HepG2 (cell line): ENCODE measurements at regions not wholly inside any gene's neighbourhood (a gene's known extent, or its start where the extent isn't known, plus 50 kb on each side); places are given as distances from the start of the nearest gene placed in this dataset.
"Not testable (repeated sequence)": the region's sequence is repeated elsewhere in the genome, so short reads cannot be mapped to it uniquely, and the experiment has no call there.

Experiments
- ATAC-seq: fragments of 200-7000 bp; cut with Tn5 transposase; 3 replicates; pipeline ENCODE4 v1.9.1; 2020; ENCODE audit warnings: mild to moderate bottlenecking, moderate library complexity
- BruUV-seq: library from RNA; stranded (reverse); fragments of 400-500 nt; replicated peaks from 2 replicates; lab custom pipeline; 2021; lab: Mats Ljungman, UMichigan
- CTCF ChIA-PET: fragments of 300-600 bp; formaldehyde crosslinking; extraction: SDS; loops from one replicate; lab custom pipeline; 2021; ENCODE audit warnings: low total read pairs, inconsistent platforms, low intra/inter-chr PET ratio; lab: Yijun Ruan, JAX
- POLR2A ChIA-PET: fragments of 350-600 bp; sonication (Branson Sonifier 250); formaldehyde crosslinking; loops from one replicate; lab custom pipeline; 2020; ENCODE audit warnings: antibody characterized with exemption, inconsistent platforms; lab: Yijun Ruan, JAX
- DNase-seq: peaks from one replicate; pipeline ENCODE4 v3.0.0-alpha.2; 2015; ENCODE audit warnings: low spot score
- FAIRE-seq: peaks from 3 replicates; lab custom pipeline; 2011; peaks lifted over from hg19 to GRCh38; lab: Jason Lieb, UNC
- H2AFZ ChIP-seq: one replicate; pipeline ENCODE4 v1.6.1; 2011; ENCODE audit warnings: low read length, inconsistent platforms
- H3K27ac ChIP-seq: fragments of 300-600 bp; 3 replicates; pipeline ENCODE4 v1.8.0; 2011; ENCODE audit warnings: mixed run types, mild to moderate bottlenecking, mixed read lengths, low read length, inconsistent platforms; ENCODE audit not compliant: insufficient read depth; ENCODE audit errors: extremely low read length
- H3K27me3 ChIP-seq, 2 experiments: fragments of 200-600 bp in 1 of 2; 2 replicates in 1 of 2; 3 replicates in 1 of 2; pipeline versions ENCODE4 v1.6.0 to v1.8.0; 2011; ENCODE audit warnings: low read length in 2 of 2, mild to moderate bottlenecking in 2 of 2, moderate library complexity in 2 of 2, inconsistent platforms in 1 of 2; ENCODE audit not compliant: insufficient read depth in 2 of 2, control insufficient read depth in 1 of 2
- H3K36me3 ChIP-seq, 2 experiments: fragments of 200-600 bp in 1 of 2; replicated peaks in 1 of 2; 2 replicates in 1 of 2; 3 replicates in 1 of 2; pipeline versions ENCODE4 v1.5.1 to v1.8.0; 2011; ENCODE audit warnings: low read length in 2 of 2, inconsistent platforms in 1 of 2; ENCODE audit not compliant: insufficient read depth in 2 of 2, control insufficient read depth in 1 of 2
- H3K4me1 ChIP-seq: 2 replicates; pipeline ENCODE4 v1.5.1; 2012; ENCODE audit warnings: low read length, inconsistent platforms; ENCODE audit not compliant: insufficient read depth
- H3K4me2 ChIP-seq: 2 replicates; pipeline ENCODE4 v1.6.0; 2011; ENCODE audit warnings: low read depth, low read length, inconsistent platforms
- H3K4me3 ChIP-seq, 3 experiments: fragments of 200-600 bp in 1 of 3; sonication (generic), shearing (Covaris generic) in 1 of 3; replicated peaks in 1 of 3; 2 replicates each; pipeline ENCODE4 v1.5.1; 2011 to 2016; ENCODE audit warnings: low read length in 3 of 3, inconsistent platforms in 2 of 3, low read depth in 2 of 3, mild to moderate bottlenecking in 2 of 3, control low read depth in 1 of 3, mixed read lengths in 1 of 3; ENCODE audit not compliant: insufficient read depth in 1 of 3
- H3K79me2 ChIP-seq: one replicate; pipeline ENCODE4 v1.6.1; 2011; ENCODE audit warnings: low read length, inconsistent platforms; ENCODE audit not compliant: insufficient read depth
- H3K9ac ChIP-seq: 2 replicates; pipeline ENCODE4 v1.6.0; 2011; ENCODE audit warnings: mild to moderate bottlenecking, low read depth, low read length, inconsistent platforms; ENCODE audit not compliant: insufficient read depth
- H3K9me3 ChIP-seq: 2 replicates; pipeline ENCODE4 v1.5.1; 2012; ENCODE audit warnings: mild to moderate bottlenecking, low read length
- H4K20me1 ChIP-seq: 2 replicates; pipeline ENCODE4 v1.6.0; 2011; ENCODE audit warnings: inconsistent platforms, mild to moderate bottlenecking, low read length, moderate library complexity; ENCODE audit not compliant: insufficient read depth
- ARHGAP35 ChIP-seq: sonication (generic); formaldehyde crosslinking; IDR thresholded peaks from 2 replicates; pipeline ENCODE4 v1.9.0; 2022; ENCODE audit warnings: mild to moderate bottlenecking, inconsistent platforms, moderate library complexity, missing genetic modification reagents, borderline replicate concordance
- KLF6 ChIP-seq: IDR thresholded peaks from 2 replicates; pipeline ENCODE4 v1.8.0; 2016; ENCODE audit warnings: missing biosample characterization, missing genetic modification reagents
- MAFF ChIP-seq: IDR thresholded peaks from 2 replicates; pipeline ENCODE4 v1.6.1; 2011; ENCODE audit warnings: low read depth, low read length, improper control_type of control experiment
- MAFK ChIP-seq, 2 experiments: IDR thresholded peaks in 1 of 2; conservative IDR thresholded peaks in 1 of 2; 2 replicates each; pipeline ENCODE4 v1.6.1; 2011; ENCODE audit warnings: improper control_type of control experiment in 2 of 2, low read length in 2 of 2
- ZNF441 ChIP-seq: sonication (generic); formaldehyde crosslinking; IDR thresholded peaks from 2 replicates; pipeline ENCODE4 v1.7.0; 2021; ENCODE audit warnings: missing genetic modification reagents, borderline replicate concordance
- ZNF747 ChIP-seq: sonication (generic); formaldehyde crosslinking; IDR thresholded peaks from 2 replicates; pipeline ENCODE4 v1.8.1; 2023; ENCODE audit warnings: missing genetic modification reagents, mild to moderate bottlenecking, borderline replicate concordance
- WGBS: methylation state at CpG from one replicate; pipeline ENCODE4 v1.1.6; 2017; ENCODE audit warnings: low lambda C conversion rate; 5-methylcytosine and 5-hydroxymethylcytosine counted together
- in situ Hi-C: cut with HindIII; loops from 2 replicates; pipeline ENCODE4 v1.10.0; 2017; ENCODE audit warnings: low pct_unique_long_range_greater_than_20kb; ENCODE audit not compliant: extremely low pct_ligation_motif_present
- intact Hi-C: fragments of 100-400 bp; cut with micrococcal nuclease; formaldehyde crosslinking; loops from one replicate; pipeline ENCODE4 v1.10.0; 2022; ENCODE audit not compliant: unreplicated experiment
- TF ChIP-seq, protein P1 (sequence below): sonication (generic); formaldehyde crosslinking; IDR thresholded peaks from 2 replicates; pipeline ENCODE4 v1.5.0; 2020; ENCODE audit warnings: mild to moderate bottlenecking, missing genetic modification reagents, moderate library complexity

DNA sequence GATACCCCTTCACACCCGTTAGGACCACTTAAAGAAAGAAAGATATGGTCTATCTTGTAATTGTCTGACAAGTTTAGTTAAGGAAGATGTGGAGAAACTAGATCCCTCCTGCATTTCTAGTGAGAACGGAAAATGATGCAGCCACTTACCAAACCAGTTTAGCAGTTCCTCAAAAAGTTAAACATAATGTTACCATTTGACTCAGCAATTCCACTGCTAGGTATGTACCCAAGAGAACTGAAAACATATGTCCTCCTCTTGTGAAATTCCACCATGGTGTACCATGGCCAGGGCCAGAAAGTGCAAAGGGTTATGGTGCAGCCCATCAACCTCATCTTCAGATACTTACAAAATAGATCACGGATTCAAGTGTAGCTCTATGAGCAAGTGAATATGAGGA, 79.0 kb upstream of the ID2 start:
- Histone ChIP-seq H3K36me3 (no peaks in the 10 kb centered on the region), H4K20me1 (no peaks in the 10 kb centered on the region), H3K4me2 (no peak overlapping the region), H3K4me3 (no peak overlapping the region), H3K9me3 (no peaks in the 10 kb centered on the region), H3K79me2 (no peaks in the 10 kb centered on the region), H3K4me1 (peaks cover 61% of the 10 kb centered on the region), H2AFZ (no peak overlapping the region), H3K9ac (no peak overlapping the region), H3K27me3 (no peaks in the 10 kb centered on the region), H3K27ac (no peak overlapping the region)
- in situ Hi-C loops (no loop called here), intact Hi-C loops (no loop called here)
- no peak for TF ChIP-seq ZNF747 (CRISPR knock-in tag)
- 0 out of 2 replicates have a peak, but pooled peaks have one; percentile 15 for TF ChIP-seq MAFF
- peak; percentile 26 to 45; a peak in 3 of 4 replicates for TF ChIP-seq MAFK (conservative IDR thresholded peaks at IDR 0.05 in 1 of 2, IDR thresholded peaks at IDR 0.05 in 1 of 2; ENCODE audit: low read length in 2 of 2)
- no peak for TF ChIP-seq ARHGAP35
- TF ChIP-seq KLF6 = no peak
- no peak for TF ChIP-seq ZNF441
- TF ChIP-seq, protein P1, sequence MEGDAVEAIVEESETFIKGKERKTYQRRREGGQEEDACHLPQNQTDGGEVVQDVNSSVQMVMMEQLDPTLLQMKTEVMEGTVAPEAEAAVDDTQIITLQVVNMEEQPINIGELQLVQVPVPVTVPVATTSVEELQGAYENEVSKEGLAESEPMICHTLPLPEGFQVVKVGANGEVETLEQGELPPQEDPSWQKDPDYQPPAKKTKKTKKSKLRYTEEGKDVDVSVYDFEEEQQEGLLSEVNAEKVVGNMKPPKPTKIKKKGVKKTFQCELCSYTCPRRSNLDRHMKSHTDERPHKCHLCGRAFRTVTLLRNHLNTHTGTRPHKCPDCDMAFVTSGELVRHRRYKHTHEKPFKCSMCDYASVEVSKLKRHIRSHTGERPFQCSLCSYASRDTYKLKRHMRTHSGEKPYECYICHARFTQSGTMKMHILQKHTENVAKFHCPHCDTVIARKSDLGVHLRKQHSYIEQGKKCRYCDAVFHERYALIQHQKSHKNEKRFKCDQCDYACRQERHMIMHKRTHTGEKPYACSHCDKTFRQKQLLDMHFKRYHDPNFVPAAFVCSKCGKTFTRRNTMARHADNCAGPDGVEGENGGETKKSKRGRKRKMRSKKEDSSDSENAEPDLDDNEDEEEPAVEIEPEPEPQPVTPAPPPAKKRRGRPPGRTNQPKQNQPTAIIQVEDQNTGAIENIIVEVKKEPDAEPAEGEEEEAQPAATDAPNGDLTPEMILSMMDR = no peak
- 85% methylated on average over 3 of the region's 3 CpGs for WGBS
- BruUV-seq = no TSS peak
- no peak for FAIRE-seq
- ChIA-PET CTCF (no interaction called here), POLR2A (no interaction called here)
- no peak for DNase-seq
- ATAC-seq = no peak

DNA sequence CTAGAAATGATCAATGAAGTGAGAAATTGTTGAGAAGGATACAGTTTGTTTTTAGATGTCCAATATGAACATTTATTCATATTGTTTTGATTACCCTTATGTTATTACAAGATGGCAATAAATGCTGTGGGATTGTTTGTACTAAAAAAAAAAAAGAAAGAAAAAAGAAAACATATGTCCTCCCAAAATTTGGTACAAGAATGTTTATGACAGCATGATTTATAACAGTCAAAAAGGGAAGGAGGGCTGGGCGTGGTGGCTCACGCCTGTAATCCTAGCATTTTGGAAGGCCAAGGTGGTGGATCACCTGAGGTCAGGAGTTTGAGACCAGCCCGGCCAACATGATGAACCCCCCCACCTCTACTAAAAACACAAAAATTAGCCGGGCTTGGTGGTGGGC, 78.5 kb upstream of the ID2 start:
- H3K79me2 ChIP-seq, intact Hi-C loops, H3K9ac ChIP-seq, H3K9me3 ChIP-seq, H2AFZ ChIP-seq, CTCF ChIA-PET, H3K4me2 ChIP-seq, BruUV-seq, H4K20me1 ChIP-seq, POLR2A ChIA-PET, ATAC-seq, H3K36me3 ChIP-seq, FAIRE-seq, in situ Hi-C loops, DNase-seq, H3K4me3 ChIP-seq, H3K27me3 ChIP-seq, H3K27ac ChIP-seq: not testable (repeated sequence)
- H3K4me1 ChIP-seq = peaks cover 61% of the 10 kb centered on the region
- WGBS = 93% methylated on average over 4 of the region's 4 CpGs
